Adrenal gland (tissue), 9 donors: ENCODE measurements at regions not wholly inside any gene's neighbourhood (a gene's known extent, or its start where the extent isn't known, plus 50 kb on each side); places are given as distances from the start of the nearest gene placed in this dataset.

Source experiments
- DNase-seq, 7 donors: peaks; one replicate each; pipeline ENCODE4 v3.0.0-alpha.2; 2019 to 2020
- H3K27ac ChIP-seq, 5 donors: fragments of 200-600 bp; sonication (generic) in 4 of 5; 1 replicate in 3 of 5; 2 replicates in 2 of 5; pipeline versions ENCODE4 v1.5.1 to v1.8.0; 2016 to 2020; ENCODE audit warnings: mild to moderate bottlenecking in 1 of 5
- H3K27me3 ChIP-seq: fragments of 200-600 bp; 2 replicates; pipeline ENCODE4 v1.8.0; 2021
- H3K36me3 ChIP-seq, 2 donors: fragments of 200-600 bp; replicated peaks in 1 of 2; 1 replicate in 1 of 2; 2 replicates in 1 of 2; pipeline versions ENCODE4 v1.5.1 to v1.8.0; 2018 to 2022
- H3K4me1 ChIP-seq, 2 donors: fragments of 200-600 bp; replicated peaks in 1 of 2; 1 replicate in 1 of 2; 2 replicates in 1 of 2; pipeline versions ENCODE4 v1.5.1 to v1.8.0; 2018 to 2021
- H3K4me3 ChIP-seq, 4 donors: fragments of 200-600 bp; sonication (generic) in 3 of 4; one replicate each; pipeline ENCODE4 v1.5.1; 2016 to 2018
- H3K9me3 ChIP-seq, 3 donors: fragments of 200-600 bp; sonication (generic) in 1 of 3; replicated peaks in 1 of 3; 1 replicate in 2 of 3; 2 replicates in 1 of 3; pipeline versions ENCODE4 v1.5.1 to v1.8.0; 2016 to 2021
- CTCF ChIP-seq, 6 experiments: fragments of 450-650 bp in 4 of 6; fragments of 200-600 bp in 2 of 6; sonication (generic) in 1 of 6; IDR thresholded peaks; 1 replicate in 5 of 6; 2 replicates in 1 of 6; pipeline versions ENCODE4 v1.5.1 to v1.8.0; 2016 to 2021; ENCODE audit warnings: antibody characterized with exemption in 6 of 6, mild to moderate bottlenecking in 2 of 6, moderate library complexity in 1 of 6
- POLR2A ChIP-seq, 2 donors: fragments of 450-650 bp; IDR thresholded peaks; one replicate each; pipeline ENCODE4 v1.6.1; 2017; ENCODE audit warnings: antibody characterized with exemption in 2 of 2, mild to moderate bottlenecking in 2 of 2, moderate library complexity in 1 of 2
- WGBS, 4 donors: extraction: QIAGEN DNeasy Blood & Tissue Kit in 2 of 4; methylation state at CpG; one replicate each; pipeline versions ENCODE4 v1.1.5 to v1.1.7; 2013 to 2017; 5-methylcytosine and 5-hydroxymethylcytosine counted together
- intact Hi-C, 2 donors: fragments of 100-400 bp; cut with DNase I; formaldehyde crosslinking; loops; one replicate each; pipeline versions ENCODE4 v1.14.1 to v1.15.0; 2022 to 2023
- donor health status: healthy with polysubstance abuse.
- donor health status: Bipolar disorder and iron deficiency.
- donor health status: DM: yes; HTN: yes; CAD: no.
- donor health status: DM: no; HTN: no; CAD: no.
- donor health status: DM: no; HTN: no; CAD: no.

- Histone ChIP-seq H3K9me3 (no peaks in the 10 kb centered on the region), H3K36me3 (no peaks in the 10 kb centered on the region), H3K4me3 (no peak overlapping the region), H3K4me1 (no peaks in the 10 kb centered on the region), H3K27me3 (peaks cover 5% of the 10 kb centered on the region), H3K27ac (no peak overlapping the region)
- 92 to 94% (median 93%) methylated on average over 4 of the region's 4 CpGs for WGBS, 4 donors
- TF ChIP-seq CTCF (IDR thresholded peaks at IDR 0.05) (no peak), POLR2A (IDR thresholded peaks at IDR 0.05) (no peak)
- intact Hi-C loops: no loop called here
- no peak for DNase-seq
Measured at GRCh38 chr1:167161762-167162161, 58.9 kb upstream of the POU2F1 start.

GRCh38 chr1:167165219-167165618 lies 55.5 kb upstream of the POU2F1 start:
- Histone ChIP-seq H3K4me1 (no peaks in the 10 kb centered on the region), H3K9me3 (no peaks in the 10 kb centered on the region), H3K36me3 (no peaks in the 10 kb centered on the region), H3K27me3 (peaks cover 5% of the 10 kb centered on the region), H3K4me3 (no peak overlapping the region), H3K27ac (no peak overlapping the region)
- DNase-seq: no peak
- intact Hi-C loops: no loop called here
- TF ChIP-seq CTCF (IDR thresholded peaks at IDR 0.05): no peak
- no peak for TF ChIP-seq POLR2A (IDR thresholded peaks at IDR 0.05)
- 62 to 78% (median 73%) methylated on average over 2 of the region's 2 CpGs for whole genome bisulfite sequencing, 4 donors

DNA sequence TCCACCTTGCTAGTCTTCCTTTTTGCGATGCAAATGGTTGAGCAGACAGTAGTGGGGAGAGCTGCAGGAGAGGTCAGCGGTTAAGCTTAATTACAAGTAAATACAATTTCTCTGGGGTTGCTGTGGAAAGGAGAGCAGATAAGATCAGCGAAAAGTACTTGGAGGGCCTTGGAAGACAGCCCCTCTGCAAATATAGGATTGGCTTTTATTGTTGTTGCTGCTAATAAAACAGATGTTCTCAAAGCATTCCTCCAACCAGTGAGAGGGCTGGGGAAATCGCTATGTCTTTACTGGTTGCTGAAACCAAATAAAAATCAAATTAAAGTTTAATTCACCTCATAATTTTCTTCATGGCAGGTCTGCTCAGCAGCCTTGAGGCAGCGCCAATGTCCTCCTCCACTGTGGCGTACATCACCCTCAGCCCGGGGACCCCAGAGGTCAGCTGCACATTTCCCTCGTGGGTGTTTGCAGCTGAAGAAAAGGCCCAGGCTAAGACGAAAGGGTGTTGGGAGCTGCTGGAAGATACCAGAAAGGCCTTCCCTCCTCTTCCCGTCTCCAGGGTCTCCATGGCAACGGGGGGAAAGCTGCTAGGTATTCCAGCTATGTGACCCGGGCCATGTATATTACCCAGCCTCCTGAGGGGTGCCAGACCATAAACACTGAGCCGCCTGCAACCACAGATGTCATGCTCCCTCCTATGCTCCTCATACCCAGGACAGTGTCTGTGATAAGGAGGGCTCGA lies 54.6 kb upstream of the POU2F1 start:
- WGBS, 4 donors: 40 to 53% (median 51%) methylated on average over 14 of the region's 14 CpGs
- no peak for DNase-seq
- TF ChIP-seq CTCF (IDR thresholded peaks at IDR 0.05) (no peak), POLR2A (IDR thresholded peaks at IDR 0.05) (no peak)
- H3K4me1 ChIP-seq: no peaks in the 10 kb centered on the region
- H3K4me3 ChIP-seq: no peak overlapping the region
- H3K27ac ChIP-seq: no peak overlapping the region
- peaks cover 5% of the 10 kb centered on the region for H3K27me3 ChIP-seq
- no peaks in the 10 kb centered on the region for H3K9me3 ChIP-seq
- H3K36me3 ChIP-seq: no peaks in the 10 kb centered on the region
- intact Hi-C loops: no loop called here

DNA sequence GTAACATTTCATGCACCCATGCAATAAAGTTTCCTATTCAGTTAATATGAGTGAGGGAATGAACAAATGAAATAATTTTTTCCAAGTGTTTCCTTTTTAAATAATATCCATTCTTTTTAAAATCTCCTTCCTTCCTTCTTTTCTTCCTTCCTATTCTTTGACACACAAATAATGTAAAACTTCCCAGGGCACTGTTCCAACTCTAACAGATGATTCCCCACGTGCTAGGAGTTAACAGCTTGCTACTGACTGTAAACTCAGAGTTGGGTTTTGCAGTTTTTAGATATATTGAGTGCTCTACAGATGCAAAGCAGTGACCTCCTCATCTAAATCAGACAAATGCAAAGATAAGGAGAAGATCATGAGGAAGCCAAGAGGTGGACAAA lies 54.0 kb upstream of the POU2F1 start:
- 26 to 43% (median 29%) methylated on average over 1 of the region's 1 CpG for WGBS, 4 donors
- Histone ChIP-seq H3K27ac (no peak overlapping the region), H3K27me3 (peaks cover 5% of the 10 kb centered on the region), H3K36me3 (no peaks in the 10 kb centered on the region), H3K4me3 (no peak overlapping the region), H3K9me3 (no peaks in the 10 kb centered on the region), H3K4me1 (no peaks in the 10 kb centered on the region)
- intact Hi-C loops: no loop called here
- no peak for DNase-seq
- no peak for TF ChIP-seq POLR2A (IDR thresholded peaks at IDR 0.05)

- Histone ChIP-seq H3K27ac (no peak overlapping the region), H3K4me3 (no peak overlapping the region), H3K27me3 (peaks cover 5% of the 10 kb centered on the region), H3K4me1 (no peaks in the 10 kb centered on the region), H3K36me3 (no peaks in the 10 kb centered on the region), H3K9me3 (no peaks in the 10 kb centered on the region)
- no peak for DNase-seq
- intact Hi-C loops: no loop called here
- TF ChIP-seq CTCF (IDR thresholded peaks at IDR 0.05): no peak
- no peak for TF ChIP-seq POLR2A (IDR thresholded peaks at IDR 0.05)
- 50 to 67% (median 58%) methylated on average over 7 of the region's 7 CpGs for WGBS, 4 donors
Measured at GRCh38 chr1:167168424-167168823, 52.3 kb upstream of the POU2F1 start.
